HCT116 (cell line): ENCODE measurements at regions not wholly inside any gene's neighbourhood (a gene's known extent, or its start where the extent isn't known, plus 50 kb on each side); places are given as distances from the start of the nearest gene placed in this dataset.

ENCODE experiments used
- ATAC-seq: fragments of 200-7000 bp; cut with Tn5 transposase; 2 replicates; pipeline ENCODE4 v1.9.1; 2020; ENCODE audit warnings: mild to moderate bottlenecking, moderate library complexity
- BruUV-seq: library from RNA; stranded (reverse); fragments of 400-500 nt; replicated peaks from 2 replicates; lab custom pipeline; 2021; lab: Mats Ljungman, UMichigan
- CTCF ChIA-PET: fragments of 300-600 bp; sonication (Branson Sonifier 250); formaldehyde crosslinking; loops from one replicate; lab custom pipeline; 2021; ENCODE audit warnings: antibody characterized with exemption; lab: Charles Lee
- POLR2A ChIA-PET: fragments of 300-600, 350-600 bp; sonication (Branson Sonifier 250); formaldehyde crosslinking; loops from one replicate; lab custom pipeline; 2021; ENCODE audit warnings: antibody characterized with exemption; lab: Charles Lee
- RAD21 ChIA-PET, 2 experiments: fragments of 300-600 bp; sonication (Branson Sonifier 250); formaldehyde crosslinking; loops; one replicate each; lab custom pipeline; 2023; ENCODE audit warnings: low total read pairs in 2 of 2; ENCODE audit not compliant: uncharacterized antibody in 2 of 2, unreplicated experiment in 2 of 2, low non-redundant PET in 1 of 2; lab: Charles Lee
- DNase-seq: peaks from one replicate; pipeline ENCODE4 v3.0.0-alpha.2; 2010; ENCODE audit warnings: low read depth, low spot score
- H2AFZ ChIP-seq: fragments of 200-600 bp; shearing (Covaris generic), sonication (generic); 2 replicates; pipeline ENCODE4 v1.6.1; 2017; ENCODE audit warnings: low read depth, mixed run types, mixed read lengths, antibody characterized with exemption, low read length; ENCODE audit not compliant: poor library complexity, severe bottlenecking
- H3K27ac ChIP-seq: 2 replicates; pipeline ENCODE4 v1.5.1; 2012; ENCODE audit warnings: low read depth, low read length
- H3K27me3 ChIP-seq: fragments of 200-600 bp; sonication (generic); 2 replicates; pipeline ENCODE4 v1.6.1; 2016; ENCODE audit warnings: mixed run types, low read length, mixed read lengths; ENCODE audit not compliant: insufficient read depth
- H3K36me3 ChIP-seq, 2 experiments: fragments of 200-500 bp in 1 of 2; fragments of 200-600 bp in 1 of 2; sonication (Bioruptor generic) in 1 of 2; sonication (generic) in 1 of 2; 2 replicates each; pipeline versions ENCODE4 v1.5.1 to v1.6.1; 2014 to 2016; ENCODE audit warnings: low read length in 2 of 2, inconsistent platforms in 1 of 2, mixed read lengths in 1 of 2, mixed run types in 1 of 2; ENCODE audit not compliant: insufficient read depth in 2 of 2, control insufficient read depth in 1 of 2
- H3K4me1 ChIP-seq, 2 experiments: fragments of 200-600 bp in 1 of 2; sonication (generic) in 1 of 2; 2 replicates each; pipeline versions ENCODE4 v1.5.1 to v1.6.1; 2012 to 2017; ENCODE audit warnings: low read length in 2 of 2, inconsistent platforms in 1 of 2, mild to moderate bottlenecking in 1 of 2, mixed read lengths in 1 of 2, mixed run types in 1 of 2, moderate library complexity in 1 of 2; ENCODE audit not compliant: insufficient read depth in 2 of 2, control insufficient read depth in 1 of 2
- H3K4me2 ChIP-seq: fragments of 200-600 bp; sonication (generic); 2 replicates; pipeline ENCODE4 v1.6.1; 2017; ENCODE audit warnings: mixed run types, low read length, mixed read lengths
- H3K4me3 ChIP-seq, 2 experiments: fragments of 200-600 bp in 1 of 2; sonication (generic) in 1 of 2; replicated peaks in 1 of 2; 2 replicates each; pipeline ENCODE4 v1.5.1; 2011 to 2016; ENCODE audit warnings: low read length in 2 of 2, control low read depth in 1 of 2, low read depth in 1 of 2, mild to moderate bottlenecking in 1 of 2, mixed read lengths in 1 of 2, mixed run types in 1 of 2
- H3K79me2 ChIP-seq: fragments of 200-600 bp; sonication (generic); 2 replicates; pipeline ENCODE4 v1.6.1; 2017; ENCODE audit warnings: mild to moderate bottlenecking, mixed run types, low read length, moderate library complexity, mixed read lengths; ENCODE audit not compliant: insufficient read depth
- H3K9ac ChIP-seq: fragments of 200-600 bp; sonication (generic); 2 replicates; pipeline ENCODE4 v1.6.1; 2016; ENCODE audit warnings: low read length, mixed read lengths
- H3K9me2 ChIP-seq: fragments of 200-600 bp; sonication (generic), shearing (Covaris generic); 2 replicates; pipeline ENCODE4 v1.6.1; 2017; ENCODE audit warnings: mixed run types, mild to moderate bottlenecking, moderate library complexity; ENCODE audit not compliant: insufficient read depth
- H3K9me3 ChIP-seq, 2 experiments: fragments of 200-500 bp in 1 of 2; fragments of 200-600 bp in 1 of 2; sonication (Bioruptor generic) in 1 of 2; sonication (generic) in 1 of 2; 2 replicates each; pipeline ENCODE4 v1.6.1; 2014 to 2017; ENCODE audit warnings: low read length in 2 of 2, mixed read lengths in 2 of 2, inconsistent platforms in 1 of 2, low read depth in 1 of 2, mild to moderate bottlenecking in 1 of 2, mixed run types in 1 of 2, moderate library complexity in 1 of 2; ENCODE audit not compliant: control insufficient read depth in 1 of 2, insufficient read depth in 1 of 2
- H4K20me1 ChIP-seq: fragments of 200-600 bp; sonication (generic), shearing (Covaris generic); 2 replicates; pipeline ENCODE4 v1.6.1; 2017; ENCODE audit warnings: mixed run types, mild to moderate bottlenecking, moderate library complexity; ENCODE audit not compliant: insufficient read depth
- CEBPB ChIP-seq: IDR thresholded peaks from 2 replicates; pipeline ENCODE4 v1.6.1; 2012; ENCODE audit warnings: low read depth
- EGR1 ChIP-seq: IDR thresholded peaks from 2 replicates; pipeline ENCODE4 v1.6.1; 2012; ENCODE audit warnings: low read depth
- ELF1 ChIP-seq: IDR thresholded peaks from 2 replicates; pipeline ENCODE4 v1.6.1; 2012; ENCODE audit warnings: low read depth, borderline replicate concordance
- EZH2 ChIP-seq: fragments of 200-600 bp; sonication (generic); IDR thresholded peaks from 2 replicates; pipeline ENCODE4 v1.6.1; 2017; ENCODE audit warnings: antibody characterized with exemption, mixed run types
- RAD21 ChIP-seq: IDR thresholded peaks from 2 replicates; pipeline ENCODE4 v1.6.1; 2012; ENCODE audit warnings: low read depth, mild to moderate bottlenecking
- SRF ChIP-seq: IDR thresholded peaks from 2 replicates; pipeline ENCODE4 v1.6.1; 2012; ENCODE audit warnings: low read depth
- ZBTB33 ChIP-seq: IDR thresholded peaks from 2 replicates; pipeline ENCODE4 v1.6.1; 2011; ENCODE audit warnings: mild to moderate bottlenecking, low read length, moderate library complexity; ENCODE audit not compliant: insufficient replicate concordance; ENCODE audit errors: extremely low read depth
- ZNF274 ChIP-seq: fragments of 200-500 bp; sonication (Bioruptor generic); IDR thresholded peaks from 2 replicates; pipeline ENCODE4 v1.6.1; 2014; ENCODE audit warnings: mild to moderate bottlenecking, low read depth, low read length, inconsistent platforms
- intact Hi-C: fragments of 100-400 bp; cut with micrococcal nuclease; formaldehyde crosslinking; loops from 2 replicates; pipeline ENCODE4 v1.10.0; 2022
- TF ChIP-seq, protein P1 (sequence below): IDR thresholded peaks from 2 replicates; pipeline ENCODE4 v1.6.1; 2012; ENCODE audit warnings: low read depth

GRCh38 chr4:145388043-145388442 is 93.6 kb upstream of the SMAD1 start:
- no peak for TF ChIP-seq EZH2
- TF ChIP-seq, protein P1, sequence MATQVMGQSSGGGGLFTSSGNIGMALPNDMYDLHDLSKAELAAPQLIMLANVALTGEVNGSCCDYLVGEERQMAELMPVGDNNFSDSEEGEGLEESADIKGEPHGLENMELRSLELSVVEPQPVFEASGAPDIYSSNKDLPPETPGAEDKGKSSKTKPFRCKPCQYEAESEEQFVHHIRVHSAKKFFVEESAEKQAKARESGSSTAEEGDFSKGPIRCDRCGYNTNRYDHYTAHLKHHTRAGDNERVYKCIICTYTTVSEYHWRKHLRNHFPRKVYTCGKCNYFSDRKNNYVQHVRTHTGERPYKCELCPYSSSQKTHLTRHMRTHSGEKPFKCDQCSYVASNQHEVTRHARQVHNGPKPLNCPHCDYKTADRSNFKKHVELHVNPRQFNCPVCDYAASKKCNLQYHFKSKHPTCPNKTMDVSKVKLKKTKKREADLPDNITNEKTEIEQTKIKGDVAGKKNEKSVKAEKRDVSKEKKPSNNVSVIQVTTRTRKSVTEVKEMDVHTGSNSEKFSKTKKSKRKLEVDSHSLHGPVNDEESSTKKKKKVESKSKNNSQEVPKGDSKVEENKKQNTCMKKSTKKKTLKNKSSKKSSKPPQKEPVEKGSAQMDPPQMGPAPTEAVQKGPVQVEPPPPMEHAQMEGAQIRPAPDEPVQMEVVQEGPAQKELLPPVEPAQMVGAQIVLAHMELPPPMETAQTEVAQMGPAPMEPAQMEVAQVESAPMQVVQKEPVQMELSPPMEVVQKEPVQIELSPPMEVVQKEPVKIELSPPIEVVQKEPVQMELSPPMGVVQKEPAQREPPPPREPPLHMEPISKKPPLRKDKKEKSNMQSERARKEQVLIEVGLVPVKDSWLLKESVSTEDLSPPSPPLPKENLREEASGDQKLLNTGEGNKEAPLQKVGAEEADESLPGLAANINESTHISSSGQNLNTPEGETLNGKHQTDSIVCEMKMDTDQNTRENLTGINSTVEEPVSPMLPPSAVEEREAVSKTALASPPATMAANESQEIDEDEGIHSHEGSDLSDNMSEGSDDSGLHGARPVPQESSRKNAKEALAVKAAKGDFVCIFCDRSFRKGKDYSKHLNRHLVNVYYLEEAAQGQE: no peak
- TF ChIP-seq ZBTB33: no peak
- no peak for TF ChIP-seq SRF
- TF ChIP-seq CEBPB: no peak
- no peak for TF ChIP-seq RAD21
- no peak for TF ChIP-seq EGR1
- TF ChIP-seq ELF1: no peak
- TF ChIP-seq ZNF274: no peak
- H3K9ac ChIP-seq: no peak overlapping the region
- H2AFZ ChIP-seq: no peak overlapping the region
- no peaks in the 10 kb centered on the region for H3K79me2 ChIP-seq
- no peaks in the 10 kb centered on the region for H4K20me1 ChIP-seq
- H3K36me3 ChIP-seq: no peaks in the 10 kb centered on the region
- ChIA-PET POLR2A (no interaction called here), CTCF (no interaction called here), RAD21 (no interaction called here)
- no peak overlapping the region for H3K4me3 ChIP-seq
- H3K9me3 ChIP-seq: no peaks in the 10 kb centered on the region
- H3K27ac ChIP-seq: no peak overlapping the region
- BruUV-seq: no TSS peak
- DNase-seq (no peak), ATAC-seq (no peak)
- no peaks in the 10 kb centered on the region for H3K27me3 ChIP-seq
- no peak overlapping the region for H3K4me2 ChIP-seq
- intact Hi-C loops: no loop called here
- no peaks in the 10 kb centered on the region for H3K4me1 ChIP-seq
- H3K9me2 ChIP-seq: no peaks in the 10 kb centered on the region
